Coronary artery (tissue), 2 donors: ENCODE measurements at regions not wholly inside any gene's neighbourhood (a gene's known extent, or its start where the extent isn't known, plus 50 kb on each side); places are given as distances from the start of the nearest gene placed in this dataset.
A peak's percentile ranks its signal among the peaks of the same experiment; 100 is the strongest.

ENCODE experiments used
- DNase-seq: peaks from one replicate; pipeline ENCODE4 v3.0.0-alpha.2; 2017; ENCODE audit warnings: low spot score
- H3K27ac ChIP-seq, 2 donors: fragments of 200-600 bp; sonication (generic); one replicate each; pipeline ENCODE4 v1.5.1; 2016 to 2019
- H3K4me3 ChIP-seq: fragments of 200-600 bp; sonication (generic); 2 replicates; pipeline ENCODE4 v1.5.1; 2016; ENCODE audit warnings: mild to moderate bottlenecking, moderate library complexity
- TF ChIP-seq, protein P1 (sequence below): fragments of 200-600 bp; sonication (generic); IDR thresholded peaks from one replicate; pipeline ENCODE4 v1.5.1; 2019; ENCODE audit warnings: antibody characterized with exemption

DNA sequence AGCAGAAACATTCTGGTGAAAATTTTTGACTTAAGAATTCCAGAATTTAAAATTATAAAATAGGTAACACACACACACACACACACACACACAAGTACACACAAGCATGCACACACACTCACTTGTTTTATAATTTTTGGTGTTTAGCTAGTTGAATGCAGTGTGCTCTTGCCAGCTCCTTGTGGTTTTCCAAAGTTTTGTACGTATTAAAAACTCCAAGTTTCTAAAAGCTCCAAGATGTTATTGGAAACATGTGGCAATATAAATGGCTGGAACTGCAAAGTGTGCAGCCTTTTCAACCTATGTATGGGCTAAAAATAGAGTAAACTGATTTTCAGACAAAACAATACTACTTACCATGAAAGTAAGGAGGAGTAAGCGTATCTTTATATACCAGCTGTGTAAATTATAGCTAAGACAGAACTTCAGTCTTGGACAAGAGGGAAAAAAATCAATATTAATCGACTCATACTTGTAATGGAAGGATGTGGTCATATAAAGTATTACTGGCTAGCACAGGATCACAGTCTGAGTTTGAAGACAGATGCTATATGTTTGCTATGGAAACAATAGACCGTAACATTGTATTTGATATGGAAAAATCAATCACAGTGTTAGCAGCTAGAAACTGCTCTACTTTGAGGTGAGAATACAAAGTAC, 727.1 kb upstream of the GRAMD2B start:
- TF ChIP-seq, protein P1, sequence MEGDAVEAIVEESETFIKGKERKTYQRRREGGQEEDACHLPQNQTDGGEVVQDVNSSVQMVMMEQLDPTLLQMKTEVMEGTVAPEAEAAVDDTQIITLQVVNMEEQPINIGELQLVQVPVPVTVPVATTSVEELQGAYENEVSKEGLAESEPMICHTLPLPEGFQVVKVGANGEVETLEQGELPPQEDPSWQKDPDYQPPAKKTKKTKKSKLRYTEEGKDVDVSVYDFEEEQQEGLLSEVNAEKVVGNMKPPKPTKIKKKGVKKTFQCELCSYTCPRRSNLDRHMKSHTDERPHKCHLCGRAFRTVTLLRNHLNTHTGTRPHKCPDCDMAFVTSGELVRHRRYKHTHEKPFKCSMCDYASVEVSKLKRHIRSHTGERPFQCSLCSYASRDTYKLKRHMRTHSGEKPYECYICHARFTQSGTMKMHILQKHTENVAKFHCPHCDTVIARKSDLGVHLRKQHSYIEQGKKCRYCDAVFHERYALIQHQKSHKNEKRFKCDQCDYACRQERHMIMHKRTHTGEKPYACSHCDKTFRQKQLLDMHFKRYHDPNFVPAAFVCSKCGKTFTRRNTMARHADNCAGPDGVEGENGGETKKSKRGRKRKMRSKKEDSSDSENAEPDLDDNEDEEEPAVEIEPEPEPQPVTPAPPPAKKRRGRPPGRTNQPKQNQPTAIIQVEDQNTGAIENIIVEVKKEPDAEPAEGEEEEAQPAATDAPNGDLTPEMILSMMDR, result no peak
- DNase-seq, result no peak
- no peak overlapping the region for H3K4me3 ChIP-seq
- no peak overlapping the region for H3K27ac ChIP-seq

- Histone ChIP-seq H3K4me3 (no peak overlapping the region), H3K27ac (no peak overlapping the region)
- TF ChIP-seq, protein P1, result no peak
- no peak for DNase-seq
These were observed 726.4 kb upstream of the GRAMD2B start for GRCh38 chr5:125696762-125697161.

- TF ChIP-seq, protein P1, result no peak
- H3K4me3 ChIP-seq, result no peak overlapping the region
- H3K27ac ChIP-seq, result no peak overlapping the region
- DNase-seq, result no peak
These were observed 724.8 kb upstream of the GRAMD2B start for GRCh38 chr5:125698420-125698819.

GRCh38 chr5:125699860-125700259, 723.3 kb upstream of the GRAMD2B start:
- TF ChIP-seq, protein P1, result no peak
- Histone ChIP-seq H3K27ac (no peak overlapping the region), H3K4me3 (no peak overlapping the region)
- DNase-seq, result no peak

DNA sequence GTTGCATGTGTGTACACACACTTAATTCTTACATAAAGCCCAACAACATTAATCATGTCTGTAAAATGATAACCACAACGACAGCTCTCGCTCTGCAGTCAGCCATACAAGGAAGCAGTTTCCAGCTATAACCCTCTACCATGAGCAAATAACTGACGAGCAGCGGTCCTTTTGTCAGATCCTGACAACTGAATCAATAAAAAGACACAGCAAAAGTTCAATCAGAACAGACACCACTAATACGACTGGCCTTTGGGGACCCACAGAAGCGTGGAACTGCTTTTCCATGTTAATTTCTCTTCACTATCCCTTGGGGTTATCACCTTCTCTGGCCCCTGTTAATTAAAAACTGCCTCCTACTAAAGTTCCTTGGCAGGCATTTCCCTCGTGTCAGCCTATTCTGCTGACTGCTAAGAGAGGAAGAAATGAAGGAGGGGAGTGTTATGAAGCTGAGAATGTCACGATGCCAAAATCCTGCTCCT, 722.8 kb upstream of the GRAMD2B start:
- H3K4me3 ChIP-seq, result peak overlapping the region; percentile 17
- TF ChIP-seq, protein P1, result no peak
- DNase-seq, result no peak
- no peak overlapping the region for H3K27ac ChIP-seq

- Histone ChIP-seq H3K27ac (no peak overlapping the region), H3K4me3 (no peak overlapping the region)
- DNase-seq, result no peak
- TF ChIP-seq, protein P1, result no peak
These were observed 719.6 kb upstream of the GRAMD2B start for GRCh38 chr5:125703616-125704015.

GRCh38 chr5:125704888-125705287, 718.3 kb upstream of the GRAMD2B start:
- TF ChIP-seq, protein P1, result no peak
- H3K27ac ChIP-seq, result no peak overlapping the region
- DNase-seq, result no peak
- no peak overlapping the region for H3K4me3 ChIP-seq
